Endothelial cell of umbilical vein (primary cell): ENCODE measurements at regions not wholly inside any gene's neighbourhood (a gene's known extent, or its start where the extent isn't known, plus 50 kb on each side); places are given as distances from the start of the nearest gene placed in this dataset.

Source experiments
- BruUV-seq: library from RNA; stranded (reverse); fragments of 400-500 nt; replicated peaks from 2 replicates; lab custom pipeline; 2021; lab: Mats Ljungman, UMichigan
- CTCF ChIA-PET: fragments of 300-600, 350-600 bp; sonication (Branson Sonifier 250); formaldehyde crosslinking; loops from one replicate; lab custom pipeline; 2021; ENCODE audit warnings: antibody characterized with exemption, inconsistent platforms; lab: Charles Lee
- POLR2A ChIA-PET: fragments of 300-600, 350-600 bp; sonication (Branson Sonifier 250); formaldehyde crosslinking; loops from one replicate; lab custom pipeline; 2021; ENCODE audit warnings: antibody characterized with exemption, inconsistent platforms; lab: Charles Lee
- DNase-seq: peaks from one replicate; pipeline ENCODE4 v3.0.0-alpha.2; 2011; ENCODE audit warnings: low read depth, low spot score
- FAIRE-seq: peaks from 2 replicates; lab custom pipeline; 2011; peaks lifted over from hg19 to GRCh38; lab: Jason Lieb, UNC
- H2AFZ ChIP-seq: 2 replicates; pipeline ENCODE4 v1.6.0; 2012; ENCODE audit warnings: low read depth, low read length, control low read depth, inconsistent platforms
- H3K27ac ChIP-seq: 2 replicates; pipeline ENCODE4 v1.5.1; 2011; ENCODE audit warnings: low read depth, mild to moderate bottlenecking, control low read depth, low read length, moderate library complexity; ENCODE audit not compliant: insufficient read depth
- H3K27me3 ChIP-seq, 2 experiments: 2 replicates each; pipeline versions ENCODE4 v1.6.0 to v1.6.1; 2011; ENCODE audit warnings: low read length in 2 of 2, mixed read lengths in 1 of 2; ENCODE audit not compliant: control insufficient read depth in 2 of 2, insufficient read depth in 2 of 2
- H3K36me3 ChIP-seq, 2 experiments: 2 replicates in 1 of 2; 3 replicates in 1 of 2; pipeline ENCODE4 v1.5.1; 2011; ENCODE audit warnings: low read length in 2 of 2, mild to moderate bottlenecking in 1 of 2, moderate library complexity in 1 of 2; ENCODE audit not compliant: control insufficient read depth in 2 of 2, insufficient read depth in 2 of 2; ENCODE audit errors: extremely low read depth in 1 of 2
- H3K4me1 ChIP-seq: 3 replicates; pipeline ENCODE4 v1.5.1; 2011; ENCODE audit warnings: mild to moderate bottlenecking, low read length; ENCODE audit not compliant: control insufficient read depth, insufficient read depth; ENCODE audit errors: extremely low read depth
- H3K4me2 ChIP-seq: 2 replicates; pipeline ENCODE4 v1.6.1; 2011; ENCODE audit warnings: low read length, control low read depth, mixed read lengths; ENCODE audit not compliant: insufficient read depth
- H3K4me3 ChIP-seq, 3 experiments: fragments of 200-600 bp in 1 of 3; sonication (generic), shearing (Covaris generic) in 1 of 3; replicated peaks in 1 of 3; 2 replicates each; pipeline ENCODE4 v1.5.1; 2011 to 2016; ENCODE audit warnings: control low read depth in 3 of 3, low read length in 3 of 3, mild to moderate bottlenecking in 2 of 3, inconsistent platforms in 1 of 3, low read depth in 1 of 3, moderate library complexity in 1 of 3; ENCODE audit not compliant: insufficient read depth in 1 of 3
- H3K79me2 ChIP-seq: 2 replicates; pipeline ENCODE4 v1.6.0; 2012; ENCODE audit warnings: low read length, inconsistent platforms; ENCODE audit not compliant: control insufficient read depth, insufficient read depth
- H3K9ac ChIP-seq: replicated peaks from 2 replicates; pipeline ENCODE3; 2011; ENCODE audit warnings: low read length, control low read depth; ENCODE audit not compliant: insufficient read depth; ENCODE audit errors: extremely low read depth
- H3K9me1 ChIP-seq: replicated peaks from 3 replicates; pipeline ENCODE4 v1.6.0; 2011; ENCODE audit warnings: mild to moderate bottlenecking, low read length; ENCODE audit not compliant: control insufficient read depth, insufficient read depth; ENCODE audit errors: extremely low read depth
- H3K9me3 ChIP-seq: replicated peaks from 2 replicates; pipeline ENCODE4 v1.5.1; 2012; ENCODE audit warnings: low read length, inconsistent platforms; ENCODE audit not compliant: control insufficient read depth, insufficient read depth
- H4K20me1 ChIP-seq: replicated peaks from 2 replicates; pipeline ENCODE3; 2011; ENCODE audit warnings: mild to moderate bottlenecking, low read length; ENCODE audit not compliant: control insufficient read depth, insufficient read depth; ENCODE audit errors: extremely low read depth
- EZH2 ChIP-seq: IDR thresholded peaks from 2 replicates; pipeline ENCODE4 v1.6.1; 2012; ENCODE audit warnings: borderline replicate concordance, low read depth, mild to moderate bottlenecking, moderate library complexity, low read length, inconsistent platforms; ENCODE audit not compliant: severe bottlenecking
- FOS ChIP-seq: IDR thresholded peaks from 2 replicates; pipeline ENCODE4 v1.6.1; 2011; ENCODE audit warnings: mild to moderate bottlenecking, low read length, moderate library complexity, borderline replicate concordance; ENCODE audit not compliant: insufficient read depth
- GATA2 ChIP-seq: IDR thresholded peaks from 2 replicates; pipeline ENCODE4 v1.7.0; 2011; ENCODE audit warnings: low read depth, mild to moderate bottlenecking, moderate library complexity, mixed read lengths, low read length; ENCODE audit not compliant: insufficient read length, insufficient read depth
- JUN ChIP-seq: IDR thresholded peaks from 2 replicates; pipeline ENCODE4 v1.6.1; 2011; ENCODE audit warnings: borderline replicate concordance, low read depth; ENCODE audit not compliant: insufficient read length, insufficient read depth
- MYC ChIP-seq: IDR thresholded peaks from one replicate; pipeline ENCODE4 v1.6.1; 2011; ENCODE audit warnings: mild to moderate bottlenecking, low read depth, low read length
- POLR2A ChIP-seq: IDR thresholded peaks from 2 replicates; pipeline ENCODE4 v1.6.1; 2012; ENCODE audit warnings: low read depth, mild to moderate bottlenecking, control low read depth, low read length
- POLR2AphosphoS5 ChIP-seq: IDR thresholded peaks from 2 replicates; pipeline ENCODE4 v1.6.1; 2012; ENCODE audit warnings: low read depth, mild to moderate bottlenecking, control low read depth, low read length, moderate library complexity; ENCODE audit not compliant: insufficient read depth
- dilution Hi-C: fragments of 300-500 bp; cut with MboI; formaldehyde crosslinking; loops from one replicate; pipeline ENCODE4 v1.15.0; 2019; ENCODE audit warnings: low sequenced_read_pairs; ENCODE audit not compliant: extremely low pct_ligation_motif_present
- intact Hi-C: fragments of 100-400 bp; cut with micrococcal nuclease; formaldehyde crosslinking; loops from one replicate; pipeline ENCODE4 v1.10.0; 2022
- TF ChIP-seq, protein P1 (sequence below): IDR thresholded peaks from 2 replicates; pipeline ENCODE4 v1.6.1; 2011; ENCODE audit not compliant: insufficient read depth, insufficient read length
- TF ChIP-seq, protein P2 (sequence below), 2 donors: IDR thresholded peaks; 1 replicate in 1 of 2; 2 replicates in 1 of 2; pipeline ENCODE4 v1.5.1; 2011; ENCODE audit warnings: low read length in 2 of 2, mild to moderate bottlenecking in 2 of 2, moderate library complexity in 2 of 2, control low read depth in 1 of 2, inconsistent platforms in 1 of 2, low read depth in 1 of 2; ENCODE audit not compliant: insufficient read depth in 1 of 2; ENCODE audit errors: extremely low read depth in 1 of 2

DNA sequence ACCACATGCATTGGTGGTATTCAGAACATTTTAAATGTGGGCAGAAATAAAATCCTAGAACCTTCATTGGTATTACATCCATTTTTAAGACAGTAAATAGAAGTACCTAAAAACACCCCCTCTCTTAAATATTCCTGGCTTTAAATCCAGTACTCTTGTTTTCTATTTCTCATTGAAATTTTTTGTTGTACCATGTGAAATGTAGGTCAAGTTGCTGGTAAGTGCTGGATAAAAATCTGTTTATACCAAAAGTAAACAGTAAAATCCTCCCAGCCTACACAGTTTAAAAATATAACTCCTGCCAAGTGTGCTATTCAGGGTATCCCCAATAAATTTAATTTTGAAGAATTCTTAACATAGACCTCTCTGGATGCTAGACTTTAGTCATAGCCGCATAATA lies 75.0 kb upstream of the FST start:
- no TSS peak for BruUV-seq
- FAIRE-seq (no peak), DNase-seq (no peak)
- H3K9me3 ChIP-seq, result no peaks in the 10 kb centered on the region
- H4K20me1 ChIP-seq, result no peaks in the 10 kb centered on the region
- ChIA-PET POLR2A (no interaction called here), CTCF (no interaction called here)
- H3K4me1 ChIP-seq, result peaks cover 9% of the 10 kb centered on the region
- no peak overlapping the region for H3K9ac ChIP-seq
- dilution Hi-C loops (no loop called here), intact Hi-C loops (no loop called here)
- H3K4me2 ChIP-seq, result no peak overlapping the region
- H3K36me3 ChIP-seq, result no peaks in the 10 kb centered on the region
- no peak for TF ChIP-seq POLR2A
- TF ChIP-seq, protein P1, sequence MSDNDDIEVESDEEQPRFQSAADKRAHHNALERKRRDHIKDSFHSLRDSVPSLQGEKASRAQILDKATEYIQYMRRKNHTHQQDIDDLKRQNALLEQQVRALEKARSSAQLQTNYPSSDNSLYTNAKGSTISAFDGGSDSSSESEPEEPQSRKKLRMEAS, result no peak
- TF ChIP-seq, protein P2, sequence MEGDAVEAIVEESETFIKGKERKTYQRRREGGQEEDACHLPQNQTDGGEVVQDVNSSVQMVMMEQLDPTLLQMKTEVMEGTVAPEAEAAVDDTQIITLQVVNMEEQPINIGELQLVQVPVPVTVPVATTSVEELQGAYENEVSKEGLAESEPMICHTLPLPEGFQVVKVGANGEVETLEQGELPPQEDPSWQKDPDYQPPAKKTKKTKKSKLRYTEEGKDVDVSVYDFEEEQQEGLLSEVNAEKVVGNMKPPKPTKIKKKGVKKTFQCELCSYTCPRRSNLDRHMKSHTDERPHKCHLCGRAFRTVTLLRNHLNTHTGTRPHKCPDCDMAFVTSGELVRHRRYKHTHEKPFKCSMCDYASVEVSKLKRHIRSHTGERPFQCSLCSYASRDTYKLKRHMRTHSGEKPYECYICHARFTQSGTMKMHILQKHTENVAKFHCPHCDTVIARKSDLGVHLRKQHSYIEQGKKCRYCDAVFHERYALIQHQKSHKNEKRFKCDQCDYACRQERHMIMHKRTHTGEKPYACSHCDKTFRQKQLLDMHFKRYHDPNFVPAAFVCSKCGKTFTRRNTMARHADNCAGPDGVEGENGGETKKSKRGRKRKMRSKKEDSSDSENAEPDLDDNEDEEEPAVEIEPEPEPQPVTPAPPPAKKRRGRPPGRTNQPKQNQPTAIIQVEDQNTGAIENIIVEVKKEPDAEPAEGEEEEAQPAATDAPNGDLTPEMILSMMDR (IDR thresholded peaks at IDR 0.05; ENCODE audit: extremely low read depth in 1 of 2, insufficient read depth in 1 of 2, low read depth in 1 of 2, low read length in 2 of 2), result no peak
- TF ChIP-seq GATA2, result no peak
- no peak for TF ChIP-seq MYC
- no peak for TF ChIP-seq FOS
- no peak for TF ChIP-seq POLR2AphosphoS5
- TF ChIP-seq JUN, result no peak
- no peak for TF ChIP-seq EZH2
- H2AFZ ChIP-seq, result no peak overlapping the region
- H3K27me3 ChIP-seq, result no peaks in the 10 kb centered on the region
- no peaks in the 10 kb centered on the region for H3K9me1 ChIP-seq
- H3K27ac ChIP-seq, result no peak overlapping the region
- H3K79me2 ChIP-seq, result no peaks in the 10 kb centered on the region
- H3K4me3 ChIP-seq, result no peak overlapping the region
